H1 (cell line): ENCODE measurements at regions not wholly inside any gene's neighbourhood (a gene's known extent, or its start where the extent isn't known, plus 50 kb on each side); places are given as distances from the start of the nearest gene placed in this dataset.

Experiments used
- BCL11A ChIP-seq, 2 experiments: IDR thresholded peaks; one replicate each; pipeline ENCODE4 v1.6.1; 2011; ENCODE audit warnings: low read depth in 2 of 2, low read length in 2 of 2, mild to moderate bottlenecking in 2 of 2
- CBX8 ChIP-seq: fragments of 300-800, 300-1000 bp; sonication (generic); IDR thresholded peaks from 2 replicates; pipeline ENCODE4 v1.7.1; 2016; ENCODE audit warnings: low read depth, low read length, borderline replicate concordance
- CHD1 ChIP-seq: IDR thresholded peaks from 2 replicates; pipeline ENCODE4 v1.6.1; 2012; ENCODE audit warnings: low read depth, low read length, improper control_type of control experiment
- POLR2AphosphoS5 ChIP-seq: IDR thresholded peaks from 2 replicates; pipeline ENCODE4 v1.6.1; 2011; ENCODE audit warnings: low read depth, low read length
- SRF ChIP-seq: IDR thresholded peaks from 2 replicates; pipeline ENCODE4 v1.6.1; 2011; ENCODE audit warnings: mild to moderate bottlenecking, low read depth, low read length, moderate library complexity
- TF ChIP-seq, protein P1 (sequence below), 3 experiments: IDR thresholded peaks; 1 replicate in 2 of 3; 2 replicates in 1 of 3; pipeline versions ENCODE4 v1.5.1 to v1.6.1; 2011; ENCODE audit warnings: low read length in 3 of 3, mild to moderate bottlenecking in 3 of 3, inconsistent platforms in 2 of 3, low read depth in 1 of 3, moderate library complexity in 1 of 3; ENCODE audit not compliant: insufficient read depth in 1 of 3; ENCODE audit errors: control extremely low read depth in 1 of 3

DNA sequence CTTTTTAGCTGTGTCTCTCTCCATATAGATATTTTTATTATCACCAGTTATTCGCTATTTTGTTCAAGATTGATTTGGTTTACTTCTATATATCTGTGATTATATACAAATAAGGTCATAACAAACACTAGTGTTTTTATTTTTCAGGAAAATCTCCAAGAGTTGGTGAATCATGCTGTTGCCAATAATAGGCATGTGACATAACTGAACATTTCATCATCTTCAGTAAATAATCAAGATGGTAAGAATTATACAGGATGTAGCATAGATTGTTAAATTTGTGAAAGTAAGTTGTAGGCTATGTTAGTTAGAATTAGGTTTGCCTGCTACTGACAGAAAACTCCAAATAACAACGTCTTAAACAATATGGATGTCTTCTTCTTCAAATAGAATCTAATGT lies 240.9 kb upstream of the PDE3A start (continued):
- TF ChIP-seq BCL11A (IDR thresholded peaks at IDR 0.05; ENCODE audit: low read depth in 2 of 2, low read length in 2 of 2) (no peak), SRF (no peak), POLR2AphosphoS5 (no peak), CHD1 (no peak), CBX8 (no peak)
- TF ChIP-seq, protein P1, sequence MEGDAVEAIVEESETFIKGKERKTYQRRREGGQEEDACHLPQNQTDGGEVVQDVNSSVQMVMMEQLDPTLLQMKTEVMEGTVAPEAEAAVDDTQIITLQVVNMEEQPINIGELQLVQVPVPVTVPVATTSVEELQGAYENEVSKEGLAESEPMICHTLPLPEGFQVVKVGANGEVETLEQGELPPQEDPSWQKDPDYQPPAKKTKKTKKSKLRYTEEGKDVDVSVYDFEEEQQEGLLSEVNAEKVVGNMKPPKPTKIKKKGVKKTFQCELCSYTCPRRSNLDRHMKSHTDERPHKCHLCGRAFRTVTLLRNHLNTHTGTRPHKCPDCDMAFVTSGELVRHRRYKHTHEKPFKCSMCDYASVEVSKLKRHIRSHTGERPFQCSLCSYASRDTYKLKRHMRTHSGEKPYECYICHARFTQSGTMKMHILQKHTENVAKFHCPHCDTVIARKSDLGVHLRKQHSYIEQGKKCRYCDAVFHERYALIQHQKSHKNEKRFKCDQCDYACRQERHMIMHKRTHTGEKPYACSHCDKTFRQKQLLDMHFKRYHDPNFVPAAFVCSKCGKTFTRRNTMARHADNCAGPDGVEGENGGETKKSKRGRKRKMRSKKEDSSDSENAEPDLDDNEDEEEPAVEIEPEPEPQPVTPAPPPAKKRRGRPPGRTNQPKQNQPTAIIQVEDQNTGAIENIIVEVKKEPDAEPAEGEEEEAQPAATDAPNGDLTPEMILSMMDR (IDR thresholded peaks at IDR 0.05; ENCODE audit: control extremely low read depth in 1 of 3, insufficient read depth in 1 of 3, low read depth in 1 of 3, low read length in 3 of 3) = no peak
